ENCODE measurements at regions not wholly inside any gene's neighbourhood (a gene's known extent, or its start where the extent isn't known, plus 50 kb on each side); places are given as distances from the start of the nearest gene placed in this dataset.

DNA sequence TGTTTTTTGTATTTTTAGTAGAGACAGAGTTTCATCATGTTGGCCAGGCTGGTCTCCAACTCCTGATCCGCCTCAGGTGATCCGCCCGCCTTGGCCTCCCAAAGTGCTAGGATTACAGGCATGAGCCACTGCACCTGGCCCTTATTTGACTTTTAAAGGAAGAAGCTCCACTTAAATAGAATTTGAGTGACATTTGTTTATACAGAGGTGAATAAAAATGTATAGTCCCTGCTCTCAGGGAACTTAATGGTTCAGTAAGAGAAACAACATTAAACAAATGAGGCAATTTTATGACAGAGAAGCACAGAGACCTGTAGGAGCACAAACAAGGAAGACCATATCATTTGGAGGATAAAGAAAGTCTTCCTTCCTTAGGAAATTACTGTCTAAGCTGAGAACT is 65.7 kb downstream of the C9orf152 start:
- Histone ChIP-seq H2AFZ (ENCODE audit: low read length) (no peak overlapping the region), H3K9ac (ENCODE audit: low read length) (peak overlapping the region; percentile 14; the same call in 1 of the 2 replicates), H3K9me3 (ENCODE audit: low read length) (no peaks in the 10 kb centered on the region), H3K36me3 (ENCODE audit: insufficient read depth, low read length) (peaks cover 49% of the 10 kb centered on the region), H3K27me3 (ENCODE audit: insufficient read depth, low read length) (no peaks in the 10 kb centered on the region), H3K4me1 (ENCODE audit: insufficient read depth, low read length, severe bottlenecking) (peaks cover 65% of the 10 kb centered on the region), H3K27ac (ENCODE audit: low read depth, low read length, poor library complexity, severe bottlenecking) (peak overlapping the region; percentile 78), H3K4me2 (ENCODE audit: low read length) (peak overlapping the region; percentile 19), H3K4me3 (ENCODE audit: low read depth, low read length, poor library complexity, severe bottlenecking) (peak overlapping the region; percentile 7), H4K20me1 (ENCODE audit: insufficient read depth, low read length) (no peaks in the 10 kb centered on the region), H3K79me2 (ENCODE audit: insufficient read depth, low read length) (peaks cover 77% of the 10 kb centered on the region), H3F3A (ENCODE audit: insufficient read depth, low read length) (no peaks in the 10 kb centered on the region), H3K9me2 (ENCODE audit: low read depth, low read length) (no peaks in the 10 kb centered on the region)
- TF ChIP-seq, protein P1, sequence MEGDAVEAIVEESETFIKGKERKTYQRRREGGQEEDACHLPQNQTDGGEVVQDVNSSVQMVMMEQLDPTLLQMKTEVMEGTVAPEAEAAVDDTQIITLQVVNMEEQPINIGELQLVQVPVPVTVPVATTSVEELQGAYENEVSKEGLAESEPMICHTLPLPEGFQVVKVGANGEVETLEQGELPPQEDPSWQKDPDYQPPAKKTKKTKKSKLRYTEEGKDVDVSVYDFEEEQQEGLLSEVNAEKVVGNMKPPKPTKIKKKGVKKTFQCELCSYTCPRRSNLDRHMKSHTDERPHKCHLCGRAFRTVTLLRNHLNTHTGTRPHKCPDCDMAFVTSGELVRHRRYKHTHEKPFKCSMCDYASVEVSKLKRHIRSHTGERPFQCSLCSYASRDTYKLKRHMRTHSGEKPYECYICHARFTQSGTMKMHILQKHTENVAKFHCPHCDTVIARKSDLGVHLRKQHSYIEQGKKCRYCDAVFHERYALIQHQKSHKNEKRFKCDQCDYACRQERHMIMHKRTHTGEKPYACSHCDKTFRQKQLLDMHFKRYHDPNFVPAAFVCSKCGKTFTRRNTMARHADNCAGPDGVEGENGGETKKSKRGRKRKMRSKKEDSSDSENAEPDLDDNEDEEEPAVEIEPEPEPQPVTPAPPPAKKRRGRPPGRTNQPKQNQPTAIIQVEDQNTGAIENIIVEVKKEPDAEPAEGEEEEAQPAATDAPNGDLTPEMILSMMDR (IDR thresholded peaks at IDR 0.05; ENCODE audit: low read length): no peak
- no peak for TF ChIP-seq EZH2 (IDR thresholded peaks at IDR 0.05; ENCODE audit: borderline replicate concordance, low read length)

DNA sequence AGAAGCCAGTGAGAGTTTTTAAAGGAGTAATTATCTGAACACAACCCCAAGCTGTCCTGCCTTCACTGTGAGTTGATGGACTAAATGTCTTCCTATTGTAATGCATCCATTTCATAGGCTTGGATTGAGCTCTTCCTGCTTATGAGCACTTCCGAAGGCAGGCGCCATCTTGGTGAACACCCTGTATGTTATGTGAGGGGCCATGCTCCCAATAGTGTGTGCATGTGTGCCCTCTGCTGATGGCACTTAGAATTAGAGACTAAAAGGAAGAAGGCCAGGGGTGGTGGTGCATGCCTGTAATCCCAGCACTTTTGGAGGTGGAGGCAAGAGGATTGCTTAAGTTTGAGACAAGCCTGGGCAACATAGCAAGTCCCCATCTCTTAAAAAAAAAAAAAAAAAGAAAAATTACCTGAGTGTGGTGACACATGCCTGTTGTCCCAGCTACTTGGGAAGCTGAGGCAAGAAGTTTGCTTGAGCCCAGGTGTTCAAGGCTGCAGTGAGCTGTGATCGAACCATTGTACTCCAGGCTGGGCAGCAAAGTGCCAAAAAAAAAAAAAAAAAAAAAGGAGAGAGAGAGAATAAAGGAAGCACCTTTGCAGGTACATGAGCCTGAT is 65.0 kb downstream of the C9orf152 start:
- H3K36me3 ChIP-seq (ENCODE audit: insufficient read depth, low read length): peaks cover 42% of the 10 kb centered on the region
- no peak overlapping the region for H2AFZ ChIP-seq (ENCODE audit: low read length)
- no peak overlapping the region; the same call in 1 of the 2 replicates for H3K9ac ChIP-seq (ENCODE audit: low read length)
- H3K27me3 ChIP-seq (ENCODE audit: insufficient read depth, low read length): no peaks in the 10 kb centered on the region
- H3K4me3 ChIP-seq (ENCODE audit: low read depth, low read length, poor library complexity, severe bottlenecking): peak overlapping the region; percentile 7
- no peaks in the 10 kb centered on the region for H3F3A ChIP-seq (ENCODE audit: insufficient read depth, low read length)
- H4K20me1 ChIP-seq (ENCODE audit: insufficient read depth, low read length): no peaks in the 10 kb centered on the region
- peaks cover 84% of the 10 kb centered on the region for H3K79me2 ChIP-seq (ENCODE audit: insufficient read depth, low read length)
- H3K27ac ChIP-seq (ENCODE audit: low read depth, low read length, poor library complexity, severe bottlenecking): peak overlapping the region; percentile 78
- no peaks in the 10 kb centered on the region for H3K9me2 ChIP-seq (ENCODE audit: low read depth, low read length)
- no peaks in the 10 kb centered on the region for H3K9me3 ChIP-seq (ENCODE audit: low read length)
- H3K4me1 ChIP-seq (ENCODE audit: insufficient read depth, low read length, severe bottlenecking): peaks cover 72% of the 10 kb centered on the region
- peak overlapping the region; percentile 19 for H3K4me2 ChIP-seq (ENCODE audit: low read length)
- TF ChIP-seq EZH2 (IDR thresholded peaks at IDR 0.05; ENCODE audit: borderline replicate concordance, low read length): no peak
- TF ChIP-seq, protein P1 (IDR thresholded peaks at IDR 0.05; ENCODE audit: low read length): peak; percentile 60

DNA sequence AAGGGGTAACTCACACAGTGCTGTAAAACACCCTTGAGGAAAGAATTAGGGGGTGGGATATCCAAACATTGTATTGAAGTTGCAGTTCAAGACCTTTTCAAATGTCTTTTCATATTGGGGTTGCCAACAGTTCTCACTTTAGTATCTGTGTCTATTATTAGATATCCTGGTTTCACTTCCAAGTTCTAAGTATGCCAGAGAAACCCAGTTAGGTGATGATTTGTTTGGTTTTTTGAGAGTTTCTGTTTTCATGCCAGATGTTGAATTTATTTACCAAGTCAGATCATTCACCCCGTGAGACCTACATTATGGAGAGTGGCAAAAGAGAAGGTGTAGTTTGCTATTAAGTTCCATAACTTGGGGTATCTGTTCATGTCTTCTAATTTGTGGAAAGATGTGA is 64.5 kb downstream of the C9orf152 start:
- no peaks in the 10 kb centered on the region for H3F3A ChIP-seq (ENCODE audit: insufficient read depth, low read length)
- TF ChIP-seq, protein P1 (IDR thresholded peaks at IDR 0.05; ENCODE audit: low read length): no peak
- no peak for TF ChIP-seq EZH2 (IDR thresholded peaks at IDR 0.05; ENCODE audit: borderline replicate concordance, low read length)

More for the DNA sequence above, 64.5 kb downstream of the C9orf152 start:
- Histone ChIP-seq H3K4me3 (ENCODE audit: low read depth, low read length, poor library complexity, severe bottlenecking) (no peak overlapping the region), H3K4me2 (ENCODE audit: low read length) (peak overlapping the region; percentile 19; the same call in 1 of the 2 replicates), H3K9me2 (ENCODE audit: low read depth, low read length) (no peaks in the 10 kb centered on the region), H3K27me3 (ENCODE audit: insufficient read depth, low read length) (no peaks in the 10 kb centered on the region), H3K79me2 (ENCODE audit: insufficient read depth, low read length) (peaks cover 88% of the 10 kb centered on the region), H3K9ac (ENCODE audit: low read length) (no peak overlapping the region; the same call in 1 of the 2 replicates), H3K9me3 (ENCODE audit: low read length) (no peaks in the 10 kb centered on the region), H3K36me3 (ENCODE audit: insufficient read depth, low read length) (peaks cover 37% of the 10 kb centered on the region), H3K4me1 (ENCODE audit: insufficient read depth, low read length, severe bottlenecking) (peaks cover 77% of the 10 kb centered on the region), H4K20me1 (ENCODE audit: insufficient read depth, low read length) (no peaks in the 10 kb centered on the region), H3K27ac (ENCODE audit: low read depth, low read length, poor library complexity, severe bottlenecking) (peak overlapping the region; percentile 78), H2AFZ (ENCODE audit: low read length) (no peak overlapping the region)
